GM21367 (cell line): ENCODE measurements at regions not wholly inside any gene's neighbourhood (a gene's known extent, or its start where the extent isn't known, plus 50 kb on each side); places are given as distances from the start of the nearest gene placed in this dataset.
"Not testable (repeated sequence)": the region's sequence is repeated elsewhere in the genome, so short reads cannot be mapped to it uniquely, and the experiment has no call there.

ENCODE experiments used
- ATAC-seq: cut with Tn5 transposase; IDR thresholded peaks from one replicate; pipeline ENCODE4 v1.9.1; 2021; ENCODE audit not compliant: unreplicated experiment

DNA sequence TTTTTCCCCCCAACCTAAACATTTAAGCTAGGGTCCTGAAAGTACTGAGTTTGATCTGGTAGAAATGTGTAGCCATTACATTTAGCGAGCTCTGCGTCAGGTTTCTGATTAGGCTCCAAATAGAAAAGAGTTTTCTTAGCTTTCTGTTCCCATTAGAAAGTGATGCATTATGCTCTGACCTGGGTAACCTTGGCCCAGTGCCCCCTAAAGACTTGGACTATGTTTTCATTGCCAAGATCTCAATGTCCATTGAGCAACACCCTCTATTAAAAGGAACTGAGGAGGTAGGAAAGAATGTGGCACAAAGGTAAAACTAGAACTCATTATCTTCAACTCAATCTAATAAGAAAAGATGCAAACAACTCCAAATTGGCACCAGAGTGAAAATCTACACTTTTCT lies 358.9 kb upstream of the PCSK5 start:
- no peak for ATAC-seq

- ATAC-seq = no peak
Measured at GRCh38 chr9:75532233-75533050, 358.0 kb upstream of the PCSK5 start.

DNA sequence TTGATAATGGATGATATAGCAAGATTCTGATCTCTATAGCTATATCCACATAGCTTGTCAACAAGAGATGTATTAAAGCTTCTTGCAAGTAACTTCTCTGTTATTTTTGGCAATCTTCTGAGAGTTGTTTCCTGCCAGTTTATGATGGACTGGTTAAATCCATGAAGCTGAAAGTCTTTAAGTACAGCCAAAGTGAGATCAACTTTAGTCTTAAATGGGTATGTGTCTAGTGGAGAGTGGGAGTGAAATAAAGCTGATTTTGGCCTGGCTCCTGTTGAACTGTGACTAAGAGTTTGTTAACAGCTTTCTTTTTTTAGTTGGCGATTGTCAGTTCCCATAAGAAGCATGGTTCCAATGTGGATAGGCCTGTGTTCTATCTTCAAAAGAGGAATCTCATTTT lies 350.9 kb upstream of the PCSK5 start:
- no peak for ATAC-seq

GRCh38 chr9:75540185-75540584 lies 350.3 kb upstream of the PCSK5 start:
- ATAC-seq = no peak

GRCh38 chr9:75541734-75542133 lies 348.7 kb upstream of the PCSK5 start:
- ATAC-seq = no peak

- no peak for ATAC-seq
Measured at GRCh38 chr9:75544815-75545214, 345.7 kb upstream of the PCSK5 start.

GRCh38 chr9:75545287-75545686 lies 345.2 kb upstream of the PCSK5 start:
- no peak for ATAC-seq

DNA sequence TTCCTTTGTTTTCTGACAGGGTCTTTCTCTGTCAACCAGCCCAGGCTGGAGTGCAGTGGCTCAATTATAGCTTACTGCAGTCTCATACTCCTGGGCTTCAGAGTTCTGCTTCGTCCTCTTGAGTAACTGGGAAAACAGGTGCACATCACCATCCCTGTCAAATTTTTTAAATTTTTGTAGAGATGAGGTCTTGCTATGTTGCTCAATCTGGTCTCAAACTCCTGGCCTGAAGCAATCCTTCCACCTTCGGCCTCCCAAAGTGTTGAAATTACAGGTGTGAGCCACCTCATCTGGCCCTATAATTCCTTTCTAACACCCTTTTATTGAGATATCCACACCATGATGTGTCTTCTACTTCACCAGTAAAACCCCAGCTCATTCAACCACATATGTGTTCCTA lies 341.6 kb upstream of the PCSK5 start:
- no peak for ATAC-seq

DNA sequence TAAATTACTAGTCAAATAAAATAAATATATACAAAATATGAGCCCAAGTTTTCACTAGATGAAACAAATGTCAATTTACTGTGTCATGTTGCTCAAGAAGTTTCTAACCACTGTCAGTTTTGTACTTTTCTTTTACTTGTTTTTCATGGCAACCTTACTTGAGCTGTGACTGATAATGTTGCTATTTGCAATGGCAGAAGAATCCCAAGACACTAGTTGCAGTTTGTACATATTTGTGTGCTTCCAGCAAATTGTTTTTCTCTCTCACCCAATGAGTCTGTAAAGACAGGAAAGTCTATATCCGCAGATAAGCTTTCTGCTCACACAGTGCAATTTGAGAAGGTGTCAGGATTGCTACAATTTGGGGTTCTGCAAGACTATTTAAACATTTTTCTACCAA lies 338.6 kb upstream of the PCSK5 start:
- ATAC-seq = no peak

- no peak for ATAC-seq
Measured at GRCh38 chr9:75552941-75553340, 337.5 kb upstream of the PCSK5 start.

GRCh38 chr9:75566813-75567212 lies 323.7 kb upstream of the PCSK5 start:
- not testable (repeated sequence) for ATAC-seq

- no peak for ATAC-seq
Measured at GRCh38 chr9:75570538-75570937, 319.9 kb upstream of the PCSK5 start.

GRCh38 chr9:75574569-75574968 lies 315.9 kb upstream of the PCSK5 start:
- no peak for ATAC-seq

DNA sequence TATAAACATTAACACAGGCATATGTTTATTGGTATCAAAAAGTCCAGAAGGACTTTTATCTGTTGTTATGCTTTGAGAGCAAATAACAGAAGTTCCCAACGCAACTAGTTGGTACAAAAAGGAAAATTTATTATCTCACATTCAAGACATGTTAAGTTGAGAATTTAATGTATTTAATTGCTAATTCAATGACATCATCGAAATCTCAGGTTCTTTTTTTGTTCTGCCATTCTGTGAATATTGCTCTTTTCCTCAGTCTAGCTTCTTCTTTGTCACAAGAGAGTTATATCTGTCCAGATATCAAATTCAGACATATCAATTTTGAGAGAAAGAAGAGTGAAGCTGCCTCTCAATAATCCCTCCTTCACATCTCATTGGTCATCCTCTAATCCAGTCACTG lies 307.6 kb upstream of the PCSK5 start:
- no peak for ATAC-seq

DNA sequence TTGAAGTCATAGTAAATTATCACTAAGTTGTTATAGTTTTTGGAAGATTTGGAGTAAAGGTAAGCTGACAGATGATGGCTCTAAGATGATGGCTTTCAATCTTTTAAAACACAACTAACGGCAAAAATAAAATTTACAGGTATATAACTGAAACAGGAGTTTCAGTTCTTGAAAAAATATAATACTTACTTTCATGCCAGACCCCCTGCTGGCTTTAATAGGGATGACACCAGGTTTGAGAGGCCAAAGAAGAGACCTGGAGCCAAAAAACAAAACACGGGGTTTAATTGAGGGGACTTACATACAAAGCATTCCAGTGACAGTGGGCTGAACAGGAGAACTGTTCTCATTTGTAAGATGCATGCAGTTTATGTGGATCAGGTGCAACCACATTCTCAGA lies 301.7 kb upstream of the PCSK5 start:
- ATAC-seq = no peak

DNA sequence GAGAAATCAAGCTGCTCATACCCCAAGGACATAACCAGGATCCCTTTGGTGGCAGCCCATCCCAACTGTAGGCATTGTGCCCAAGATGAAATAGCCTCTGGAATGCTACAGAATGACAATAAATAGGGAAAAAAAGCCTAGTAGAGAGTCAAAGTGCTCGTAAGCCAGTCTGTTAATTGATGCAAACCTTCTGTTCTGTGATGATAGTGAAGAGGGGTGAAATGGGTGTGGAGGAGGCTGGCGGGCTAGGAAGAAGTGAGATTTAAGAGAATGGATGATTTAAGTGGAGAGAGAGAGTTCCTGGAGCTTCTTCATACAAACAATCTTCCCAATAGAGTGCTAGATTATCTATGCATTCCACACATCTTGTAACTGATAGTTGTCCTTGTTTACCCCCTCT lies 301.0 kb upstream of the PCSK5 start:
- ATAC-seq = no peak

GRCh38 chr9:75591972-75592371 lies 298.5 kb upstream of the PCSK5 start:
- ATAC-seq = no peak

DNA sequence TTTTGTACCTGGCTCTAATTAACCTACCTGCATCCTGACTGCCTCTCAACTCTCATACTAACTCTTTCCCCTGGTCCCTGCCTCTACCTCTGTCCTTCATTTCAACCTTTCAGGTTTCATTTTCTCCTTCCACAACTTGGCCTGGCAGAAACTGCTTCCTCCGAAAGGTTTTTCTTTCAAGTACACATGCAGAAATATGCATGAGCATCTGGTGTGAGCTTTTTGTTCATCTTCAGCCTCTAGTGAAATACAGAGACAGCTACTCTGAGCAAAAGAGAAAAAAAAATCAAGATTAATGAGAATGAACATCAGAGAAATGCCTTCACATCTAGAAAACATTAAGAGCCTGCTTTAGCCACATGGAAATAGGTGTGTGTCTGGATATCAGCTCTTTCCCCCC lies 297.9 kb upstream of the PCSK5 start:
- ATAC-seq = no peak

DNA sequence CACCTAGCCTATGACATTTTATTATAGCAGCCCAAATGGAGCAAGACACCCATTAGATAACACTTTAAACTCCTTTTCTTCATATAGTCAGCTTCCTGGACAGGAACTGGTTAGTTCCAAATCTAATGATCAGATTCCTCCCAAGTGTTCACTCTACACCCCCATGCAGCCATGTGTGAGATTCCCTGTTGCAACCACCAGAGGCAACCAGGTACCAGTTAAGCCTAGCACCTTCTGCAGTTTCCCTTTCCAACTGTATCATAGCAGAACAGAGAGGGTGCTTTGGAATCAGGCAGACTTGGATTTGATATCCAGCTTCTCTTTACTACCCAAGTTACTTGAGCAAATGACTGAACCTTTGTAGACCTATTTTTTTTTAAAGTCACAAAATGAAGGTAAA lies 296.6 kb upstream of the PCSK5 start:
- no peak for ATAC-seq

DNA sequence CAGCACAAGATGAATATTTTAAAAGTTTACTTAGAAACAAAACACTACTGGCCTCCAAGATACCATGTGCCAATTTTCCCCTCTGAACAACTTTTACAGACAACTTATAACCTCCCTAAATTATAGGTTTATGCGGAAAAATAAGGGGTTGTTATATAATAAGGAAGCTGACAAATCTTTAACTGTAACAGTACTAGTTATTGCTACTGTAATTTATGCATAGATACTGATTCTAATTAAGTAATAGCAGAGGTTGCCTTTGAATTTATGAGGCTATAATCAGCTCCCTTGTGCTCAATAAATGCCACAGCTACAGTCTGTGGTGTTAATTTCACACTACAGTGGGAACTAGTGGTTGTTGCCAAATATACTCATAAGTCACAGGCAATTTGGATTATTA lies 291.3 kb upstream of the PCSK5 start:
- ATAC-seq = no peak

DNA sequence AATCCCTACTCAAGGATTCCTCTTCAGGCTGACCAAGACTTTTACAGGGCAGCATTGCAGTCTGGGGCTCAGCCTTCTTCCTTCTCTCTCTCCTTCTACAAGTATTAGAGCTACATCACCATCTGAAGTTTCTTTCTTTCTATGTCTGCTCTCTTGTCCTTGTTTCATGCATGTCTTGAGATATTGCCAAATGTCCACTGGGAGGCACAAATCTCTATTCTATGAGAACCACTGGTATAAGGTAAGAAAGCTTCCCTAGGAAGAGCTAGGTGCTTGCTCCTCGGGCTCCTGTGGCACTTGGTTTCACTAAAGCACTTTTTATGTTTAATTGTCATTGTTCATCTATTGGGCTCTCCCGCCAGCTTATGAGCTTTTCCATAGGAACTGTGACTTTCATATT lies 289.2 kb upstream of the PCSK5 start:
- ATAC-seq = no peak

DNA sequence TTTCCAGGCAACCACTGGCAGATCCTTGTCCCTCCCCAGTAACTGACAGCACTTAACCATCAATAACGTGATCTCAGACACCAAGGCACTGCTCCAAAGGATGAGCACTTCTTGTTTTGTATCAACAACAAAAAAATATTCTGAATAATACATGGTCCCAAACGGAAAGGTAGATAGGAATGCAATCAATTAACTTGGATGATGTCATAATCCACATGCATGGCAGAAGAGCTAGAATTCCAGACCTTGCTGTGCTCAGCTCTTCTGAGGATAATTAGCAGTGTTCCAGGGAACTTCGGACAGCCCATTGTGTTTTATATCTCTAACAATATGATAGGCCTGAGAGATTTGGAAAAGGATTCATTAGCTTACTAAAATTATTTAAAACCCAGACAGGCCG lies 288.4 kb upstream of the PCSK5 start:
- ATAC-seq = no peak

GRCh38 chr9:75604661-75605060 lies 285.8 kb upstream of the PCSK5 start:
- ATAC-seq = no peak
